Sigmoid colon (tissue), 3 donors: ENCODE measurements at regions not wholly inside any gene's neighbourhood (a gene's known extent, or its start where the extent isn't known, plus 50 kb on each side); places are given as distances from the start of the nearest gene placed in this dataset.

Experiments
- POLR2A ChIP-seq, 2 donors: fragments of 450-650 bp; IDR thresholded peaks; one replicate each; pipeline ENCODE4 v1.6.1; 2016; ENCODE audit warnings: antibody characterized with exemption in 2 of 2, mild to moderate bottlenecking in 2 of 2, moderate library complexity in 2 of 2
- TF ChIP-seq, protein P1 (sequence below), 4 experiments: fragments of 450-650 bp in 3 of 4; fragments of 200-600 bp in 1 of 4; IDR thresholded peaks; one replicate each; pipeline ENCODE4 v1.5.1; 2016 to 2019; ENCODE audit warnings: antibody characterized with exemption in 4 of 4, mild to moderate bottlenecking in 3 of 4, moderate library complexity in 2 of 4

DNA sequence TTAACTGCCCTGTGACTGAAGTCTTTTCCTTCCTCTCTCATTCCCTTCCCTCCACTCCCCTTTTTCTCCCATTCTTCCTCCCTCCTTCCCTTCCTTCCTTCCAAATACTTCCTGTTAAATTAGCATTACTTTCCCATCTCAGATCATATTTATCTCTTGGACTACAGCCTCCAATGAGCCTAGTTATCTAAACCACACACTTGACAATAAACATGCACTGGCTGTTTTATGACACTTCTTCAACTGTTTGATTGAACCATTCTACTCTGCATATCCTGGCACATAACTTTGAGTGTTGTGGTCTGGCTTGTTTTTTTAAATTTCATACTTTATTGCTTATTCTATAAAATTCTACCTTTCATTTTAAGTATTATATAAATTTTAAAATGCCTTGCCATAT lies 1860.8 kb upstream of the LRRTM1 start:
- TF ChIP-seq, protein P1, sequence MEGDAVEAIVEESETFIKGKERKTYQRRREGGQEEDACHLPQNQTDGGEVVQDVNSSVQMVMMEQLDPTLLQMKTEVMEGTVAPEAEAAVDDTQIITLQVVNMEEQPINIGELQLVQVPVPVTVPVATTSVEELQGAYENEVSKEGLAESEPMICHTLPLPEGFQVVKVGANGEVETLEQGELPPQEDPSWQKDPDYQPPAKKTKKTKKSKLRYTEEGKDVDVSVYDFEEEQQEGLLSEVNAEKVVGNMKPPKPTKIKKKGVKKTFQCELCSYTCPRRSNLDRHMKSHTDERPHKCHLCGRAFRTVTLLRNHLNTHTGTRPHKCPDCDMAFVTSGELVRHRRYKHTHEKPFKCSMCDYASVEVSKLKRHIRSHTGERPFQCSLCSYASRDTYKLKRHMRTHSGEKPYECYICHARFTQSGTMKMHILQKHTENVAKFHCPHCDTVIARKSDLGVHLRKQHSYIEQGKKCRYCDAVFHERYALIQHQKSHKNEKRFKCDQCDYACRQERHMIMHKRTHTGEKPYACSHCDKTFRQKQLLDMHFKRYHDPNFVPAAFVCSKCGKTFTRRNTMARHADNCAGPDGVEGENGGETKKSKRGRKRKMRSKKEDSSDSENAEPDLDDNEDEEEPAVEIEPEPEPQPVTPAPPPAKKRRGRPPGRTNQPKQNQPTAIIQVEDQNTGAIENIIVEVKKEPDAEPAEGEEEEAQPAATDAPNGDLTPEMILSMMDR (IDR thresholded peaks at IDR 0.05): no peak
- TF ChIP-seq POLR2A (IDR thresholded peaks at IDR 0.05): no peak
